Spleen (tissue), 7 donors: ENCODE measurements at regions not wholly inside any gene's neighbourhood (a gene's known extent, or its start where the extent isn't known, plus 50 kb on each side); places are given as distances from the start of the nearest gene placed in this dataset.

Experiments used
- POLR2A ChIP-seq, 3 donors: fragments of 450-650 bp; IDR thresholded peaks; one replicate each; pipeline ENCODE4 v1.5.1; 2017; ENCODE audit warnings: antibody characterized with exemption in 3 of 3, mild to moderate bottlenecking in 1 of 3
- POLR2AphosphoS5 ChIP-seq, 3 donors: sonication (generic); formaldehyde crosslinking; IDR thresholded peaks; one replicate each; pipeline ENCODE4 v1.5.1; 2017; ENCODE audit warnings: antibody characterized with exemption in 3 of 3
- TF ChIP-seq, protein P1 (sequence below), 11 experiments: fragments of 200-600 bp in 7 of 11; fragments of 450-650 bp in 4 of 11; sonication (generic) in 4 of 11; IDR thresholded peaks in 8 of 11; conservative IDR thresholded peaks in 3 of 11; 1 replicate in 7 of 11; 2 replicates in 4 of 11; pipeline versions ENCODE4 v1.4.0 to v1.8.0; 2016 to 2021; ENCODE audit warnings: antibody characterized with exemption in 11 of 11, inconsistent platforms in 4 of 11, mild to moderate bottlenecking in 1 of 11
- donor health status: DM: no; HTN: no; CAD: no; lungs with moderate emphysema.
- donor health status: DM: no; HTN: no; CAD: no.
- donor health status: DM: no; HTN: no; CAD: no.

DNA sequence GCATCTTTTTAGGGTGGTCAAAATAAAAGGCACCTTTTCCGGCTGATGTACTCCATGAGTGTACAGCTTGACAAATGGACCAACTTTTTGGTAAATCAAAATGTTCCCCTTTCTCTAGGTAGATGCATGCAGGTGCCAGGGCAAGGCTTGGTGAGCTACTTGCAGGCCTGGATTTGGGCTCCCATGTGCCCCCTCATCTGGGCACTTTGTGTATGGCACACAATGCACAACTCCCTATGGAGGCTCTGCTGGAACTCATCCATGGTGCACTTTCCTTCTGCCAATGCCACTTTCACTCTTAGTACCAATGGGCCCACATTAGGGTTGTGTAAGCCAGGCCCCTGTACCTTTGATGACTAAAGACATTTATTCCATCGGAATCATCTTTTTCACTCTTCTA is 300.8 kb downstream of the SDHAF3 start:
- no peak for TF ChIP-seq POLR2AphosphoS5 (IDR thresholded peaks at IDR 0.05)
- TF ChIP-seq, protein P1, sequence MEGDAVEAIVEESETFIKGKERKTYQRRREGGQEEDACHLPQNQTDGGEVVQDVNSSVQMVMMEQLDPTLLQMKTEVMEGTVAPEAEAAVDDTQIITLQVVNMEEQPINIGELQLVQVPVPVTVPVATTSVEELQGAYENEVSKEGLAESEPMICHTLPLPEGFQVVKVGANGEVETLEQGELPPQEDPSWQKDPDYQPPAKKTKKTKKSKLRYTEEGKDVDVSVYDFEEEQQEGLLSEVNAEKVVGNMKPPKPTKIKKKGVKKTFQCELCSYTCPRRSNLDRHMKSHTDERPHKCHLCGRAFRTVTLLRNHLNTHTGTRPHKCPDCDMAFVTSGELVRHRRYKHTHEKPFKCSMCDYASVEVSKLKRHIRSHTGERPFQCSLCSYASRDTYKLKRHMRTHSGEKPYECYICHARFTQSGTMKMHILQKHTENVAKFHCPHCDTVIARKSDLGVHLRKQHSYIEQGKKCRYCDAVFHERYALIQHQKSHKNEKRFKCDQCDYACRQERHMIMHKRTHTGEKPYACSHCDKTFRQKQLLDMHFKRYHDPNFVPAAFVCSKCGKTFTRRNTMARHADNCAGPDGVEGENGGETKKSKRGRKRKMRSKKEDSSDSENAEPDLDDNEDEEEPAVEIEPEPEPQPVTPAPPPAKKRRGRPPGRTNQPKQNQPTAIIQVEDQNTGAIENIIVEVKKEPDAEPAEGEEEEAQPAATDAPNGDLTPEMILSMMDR (IDR thresholded peaks at IDR 0.05 in 8 of 11, conservative IDR thresholded peaks at IDR 0.05 in 3 of 11): no peak
- TF ChIP-seq POLR2A (IDR thresholded peaks at IDR 0.05): no peak
